Endodermal cell (in vitro differentiated cells): ENCODE measurements at regions not wholly inside any gene's neighbourhood (a gene's known extent, or its start where the extent isn't known, plus 50 kb on each side); places are given as distances from the start of the nearest gene placed in this dataset.

Experiments
- DNase-seq: peaks from one replicate; pipeline ENCODE4 v3.0.0-alpha.2; 2017
- H3K27ac ChIP-seq: 2 replicates; pipeline ENCODE4 v1.5.1; 2013; ENCODE audit warnings: mild to moderate bottlenecking, low read depth, low read length, moderate library complexity
- H3K27me3 ChIP-seq: 2 replicates; pipeline ENCODE4 v1.6.1; 2013; ENCODE audit warnings: mild to moderate bottlenecking, low read length, moderate library complexity; ENCODE audit not compliant: insufficient read depth, control insufficient read depth, poor library complexity, severe bottlenecking
- H3K36me3 ChIP-seq: 2 replicates; pipeline ENCODE4 v1.7.0; 2013; ENCODE audit warnings: mild to moderate bottlenecking, low read length, moderate library complexity; ENCODE audit not compliant: control insufficient read depth, insufficient read depth
- H3K4me1 ChIP-seq: one replicate; pipeline ENCODE4 v1.7.0; 2013; ENCODE audit warnings: low read length; ENCODE audit not compliant: control insufficient read depth, insufficient read depth
- H3K4me3 ChIP-seq: 2 replicates; pipeline ENCODE4 v1.5.1; 2013; ENCODE audit warnings: mild to moderate bottlenecking, low read length, moderate library complexity
- H3K9ac ChIP-seq: 2 replicates; pipeline ENCODE4 v1.6.1; 2013; ENCODE audit warnings: mild to moderate bottlenecking, low read length, moderate library complexity; ENCODE audit not compliant: poor library complexity, severe bottlenecking; ENCODE audit errors: extremely low read depth
- H3K9me3 ChIP-seq: 2 replicates; pipeline ENCODE4 v1.6.1; 2013; ENCODE audit warnings: mild to moderate bottlenecking, low read length, moderate library complexity; ENCODE audit not compliant: control insufficient read depth
- H3K27ac Mint-ChIP-seq: 2 replicates; pipeline ENCODE4 v1.8.0; 2020; ENCODE audit warnings: mixed read lengths
- H3K27me3 Mint-ChIP-seq: 2 replicates; pipeline ENCODE4 v1.8.0; 2021; ENCODE audit warnings: mild to moderate bottlenecking, mixed read lengths; ENCODE audit not compliant: insufficient read depth
- H3K36me3 Mint-ChIP-seq: 2 replicates; pipeline ENCODE4 v1.8.0; 2020; ENCODE audit warnings: low read depth, mixed read lengths
- H3K4me1 Mint-ChIP-seq: 2 replicates; pipeline ENCODE4 v1.8.0; 2020; ENCODE audit warnings: mixed read lengths
- H3K4me3 Mint-ChIP-seq: 2 replicates; pipeline ENCODE4 v1.8.0; 2020; ENCODE audit warnings: mild to moderate bottlenecking, moderate library complexity, mixed read lengths
- H3K9me3 Mint-ChIP-seq: 2 replicates; pipeline ENCODE4 v1.8.0; 2020; ENCODE audit warnings: mild to moderate bottlenecking, mixed read lengths
- CTCF ChIP-seq: fragments of 200-600 bp; sonication (generic); conservative IDR thresholded peaks from 2 replicates; pipeline ENCODE4 v1.5.0; 2021; ENCODE audit warnings: antibody characterized with exemption, mild to moderate bottlenecking
- WGBS, 2 experiments: methylation state at CpG; one replicate each; pipeline versions ENCODE4 v1.1.5 to v1.1.7; 2013; ENCODE audit warnings: missing lambda C conversion rate in 2 of 2, mixed read lengths in 1 of 2; ENCODE audit not compliant: insufficient coverage in 1 of 2, insufficient read length in 1 of 2; 5-methylcytosine and 5-hydroxymethylcytosine counted together

- Histone ChIP-seq H3K27me3 (no peaks in the 10 kb centered on the region), H3K4me1 (no peaks in the 10 kb centered on the region), H3K9me3 (peaks cover 5% of the 10 kb centered on the region), H3K36me3 (no peaks in the 10 kb centered on the region), H3K4me3 (no peak overlapping the region), H3K27ac (no peak overlapping the region), H3K9ac (no peak overlapping the region)
- no peak overlapping the region for H3K4me3 Mint-ChIP-seq
- no peak overlapping the region for H3K27ac Mint-ChIP-seq
- no peak for TF ChIP-seq CTCF
- peaks cover 2% of the 10 kb centered on the region for H3K27me3 Mint-ChIP-seq
- 89 to 100% methylated on average over 3 to 5 of the region's 5 CpGs for WGBS, 2 experiments
- no peaks in the 10 kb centered on the region for H3K4me1 Mint-ChIP-seq
- no peaks in the 10 kb centered on the region for H3K36me3 Mint-ChIP-seq
- peaks cover 6% of the 10 kb centered on the region for H3K9me3 Mint-ChIP-seq
- no peak for DNase-seq
Observed at GRCh38 chr12:25811656-25812126, 146.8 kb upstream of the RASSF8 start.

- Mint-ChIP-seq H3K4me3 (no peak overlapping the region), H3K9me3 (peaks cover 6% of the 10 kb centered on the region), H3K27ac (no peak overlapping the region), H3K4me1 (no peaks in the 10 kb centered on the region), H3K36me3 (no peaks in the 10 kb centered on the region), H3K27me3 (peaks cover 2% of the 10 kb centered on the region)
- H3K36me3 ChIP-seq = no peaks in the 10 kb centered on the region
- no peak for DNase-seq
- no peak overlapping the region for H3K4me3 ChIP-seq
- no peak overlapping the region for H3K9ac ChIP-seq
- no peaks in the 10 kb centered on the region for H3K4me1 ChIP-seq
- 88 to 94% methylated on average over 3 to 4 of the region's 4 CpGs for WGBS, 2 experiments
- TF ChIP-seq CTCF = no peak
- H3K9me3 ChIP-seq = peaks cover 7% of the 10 kb centered on the region
- no peak overlapping the region for H3K27ac ChIP-seq
- H3K27me3 ChIP-seq = no peaks in the 10 kb centered on the region
Observed at GRCh38 chr12:25812295-25812694, 146.2 kb upstream of the RASSF8 start.

- H3K9me3 Mint-ChIP-seq = peaks cover 6% of the 10 kb centered on the region
- H3K36me3 Mint-ChIP-seq = no peaks in the 10 kb centered on the region
- no peak overlapping the region for H3K27ac ChIP-seq
- H3K27me3 Mint-ChIP-seq = no peaks in the 10 kb centered on the region
- no peak overlapping the region for H3K9ac ChIP-seq
- no peaks in the 10 kb centered on the region for H3K4me1 Mint-ChIP-seq
- no peaks in the 10 kb centered on the region for H3K4me1 ChIP-seq
- no peaks in the 10 kb centered on the region for H3K27me3 ChIP-seq
- H3K9me3 ChIP-seq = peaks cover 10% of the 10 kb centered on the region
- no peak overlapping the region for H3K4me3 Mint-ChIP-seq
- WGBS, 2 experiments = 94 to 100% methylated on average over 3 to 5 of the region's 5 CpGs
- no peak for TF ChIP-seq CTCF
- H3K36me3 ChIP-seq = no peaks in the 10 kb centered on the region
- no peak overlapping the region for H3K4me3 ChIP-seq
- H3K27ac Mint-ChIP-seq = no peak overlapping the region
- DNase-seq = no peak
Observed at GRCh38 chr12:25813843-25814242, 144.6 kb upstream of the RASSF8 start.
